ENCODE measurements at regions not wholly inside any gene's neighbourhood (a gene's known extent, or its start where the extent isn't known, plus 50 kb on each side); places are given as distances from the start of the nearest gene placed in this dataset.

DNA sequence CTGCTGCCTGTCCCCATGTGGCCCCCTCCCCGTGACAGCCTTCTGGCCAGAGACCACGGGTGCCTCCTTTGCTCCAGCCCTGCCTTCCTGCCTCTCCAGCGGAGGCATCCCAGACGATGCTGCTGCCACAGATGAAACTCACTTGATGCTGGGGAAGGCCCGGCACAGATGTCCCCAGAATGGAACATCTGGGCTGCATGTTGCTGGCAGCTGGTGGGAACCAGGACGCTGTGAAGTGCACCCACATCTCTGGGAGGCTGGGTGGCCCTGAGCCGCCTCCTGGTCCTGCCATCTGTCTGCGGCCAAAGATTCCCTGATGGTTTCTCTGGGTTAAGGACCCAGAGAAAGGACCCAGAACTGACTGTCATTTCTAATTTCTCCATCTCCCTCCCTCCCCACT lies 51.9 kb upstream of the PTPRS start:
- DNase-seq = no peak

DNA sequence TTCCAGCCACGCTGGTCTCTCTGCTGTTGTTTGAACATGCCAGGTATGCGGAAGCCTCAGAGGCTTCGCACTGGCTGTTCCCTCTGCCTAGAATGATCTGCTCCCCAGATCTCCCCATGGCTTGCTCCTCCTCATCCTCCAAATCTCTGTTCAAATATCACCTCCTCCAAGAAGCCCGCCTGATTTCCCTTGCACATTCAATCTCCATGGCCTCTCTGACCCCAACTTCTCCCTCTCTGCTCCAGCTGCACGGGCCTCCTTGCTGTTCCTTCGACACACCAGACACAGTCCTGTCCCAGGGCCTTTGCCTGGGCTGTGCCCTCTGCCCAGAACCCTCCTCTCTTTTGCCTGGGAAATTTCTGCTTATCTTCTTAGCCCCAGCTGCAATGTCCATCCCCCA lies 52.5 kb upstream of the PTPRS start:
- DNase-seq = no peak

DNA sequence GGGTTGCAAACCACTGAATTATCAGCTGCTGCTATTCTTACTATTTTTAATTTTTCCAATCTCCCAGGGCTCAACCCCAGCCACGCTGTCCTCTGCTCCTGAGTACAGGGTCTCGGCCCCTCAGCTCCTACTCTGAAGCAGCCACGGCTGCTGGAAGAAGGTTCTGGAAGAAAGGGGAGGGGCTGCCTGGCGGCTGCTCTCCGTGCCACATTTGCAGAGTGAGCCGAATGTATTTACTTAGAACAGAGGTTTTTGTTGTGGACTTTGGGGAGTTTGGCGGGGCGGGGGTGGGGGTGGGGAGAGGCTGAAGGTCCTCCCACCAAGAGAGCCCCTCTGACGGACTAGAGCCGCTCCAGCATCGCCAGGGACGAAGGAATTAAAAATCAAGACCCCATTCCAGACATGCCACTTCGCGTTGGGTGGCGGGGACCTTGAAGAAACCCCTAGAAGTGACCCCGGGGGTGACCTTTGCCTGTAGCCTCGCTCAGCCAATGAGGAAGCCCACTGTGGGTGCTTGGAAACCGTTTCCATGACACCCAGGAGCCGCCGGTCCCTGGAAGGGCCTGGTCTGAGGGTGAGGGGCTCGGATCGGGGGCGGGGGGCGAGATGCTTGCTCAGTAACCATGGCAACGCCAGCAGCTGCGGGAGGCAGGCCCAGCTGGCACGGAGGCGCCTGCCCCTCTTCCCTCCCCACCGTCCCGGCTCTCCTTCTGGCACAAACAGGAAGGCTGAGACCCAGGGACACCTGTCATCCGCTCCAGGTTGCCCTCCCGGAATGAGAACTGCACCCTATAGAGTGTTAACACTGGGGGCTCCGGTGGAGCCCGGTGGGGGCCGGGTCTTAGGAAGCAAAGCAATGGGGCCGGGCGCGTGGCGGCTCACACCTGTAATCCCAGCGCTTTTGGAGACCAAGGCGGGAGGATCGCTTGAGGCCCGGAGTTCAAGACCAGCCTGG lies 54.2 kb upstream of the PTPRS start:
- DNase-seq = no peak

DNA sequence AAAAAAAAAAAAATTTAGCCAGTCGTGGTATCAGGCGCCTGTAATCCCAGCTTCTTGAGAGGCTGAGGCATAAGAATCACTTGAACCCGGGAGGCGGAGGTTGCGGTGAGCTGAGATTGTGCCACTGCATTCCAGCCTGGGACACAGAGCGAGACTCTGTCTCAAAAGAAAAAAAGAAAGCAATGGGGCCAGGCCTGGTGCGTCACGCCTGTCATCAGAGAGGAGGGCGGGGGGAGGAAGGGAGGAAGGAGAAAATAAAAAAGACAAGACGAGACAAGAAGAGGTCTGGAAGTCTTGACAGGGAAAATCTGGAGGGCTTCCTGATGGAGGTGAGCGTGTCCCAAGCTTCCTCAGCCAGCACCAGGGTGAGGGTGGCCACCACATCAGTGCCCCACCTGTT lies 54.9 kb upstream of the PTPRS start:
- no peak for DNase-seq

DNA sequence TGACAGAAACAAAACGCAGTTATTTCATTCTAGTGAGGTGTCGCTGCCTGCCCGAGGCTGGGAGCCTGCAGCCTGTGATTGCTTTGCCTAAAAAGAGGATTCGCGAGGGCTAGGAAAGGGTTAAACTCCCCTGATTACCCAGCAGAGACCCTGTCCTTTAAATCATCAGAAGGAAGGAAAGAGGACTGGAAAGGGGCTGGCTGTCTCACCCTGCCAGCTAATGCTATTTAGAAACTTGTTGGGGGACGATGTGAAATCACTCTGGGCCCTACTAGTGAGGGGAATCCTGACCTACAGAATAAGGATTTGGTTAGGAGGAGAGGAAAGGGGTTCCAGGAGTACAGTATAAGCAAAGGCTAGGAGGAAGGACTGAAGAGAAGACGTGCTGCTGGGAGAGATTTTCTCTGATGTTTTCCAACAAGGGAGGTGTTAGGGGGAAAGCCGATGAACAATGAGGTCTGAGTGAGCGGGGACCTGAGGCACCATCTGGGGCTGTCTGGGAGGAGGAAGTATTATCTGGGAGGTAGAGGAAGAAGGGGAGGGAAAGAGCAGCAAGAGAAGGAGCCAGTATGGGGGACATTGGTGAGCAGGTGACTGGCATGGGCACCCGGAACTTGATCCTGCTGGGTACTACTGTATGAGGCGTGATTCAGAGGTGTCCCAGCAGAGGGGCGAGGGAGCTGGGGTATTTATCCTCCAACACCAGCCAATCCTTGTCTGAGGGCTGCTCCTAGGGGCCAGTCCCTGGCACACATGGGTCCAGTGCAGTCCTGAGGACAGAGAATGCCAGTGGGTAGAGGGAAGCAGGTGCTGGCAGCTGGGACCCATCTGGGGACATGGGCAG lies 55.7 kb upstream of the PTPRS start:
- DNase-seq = no peak

DNA sequence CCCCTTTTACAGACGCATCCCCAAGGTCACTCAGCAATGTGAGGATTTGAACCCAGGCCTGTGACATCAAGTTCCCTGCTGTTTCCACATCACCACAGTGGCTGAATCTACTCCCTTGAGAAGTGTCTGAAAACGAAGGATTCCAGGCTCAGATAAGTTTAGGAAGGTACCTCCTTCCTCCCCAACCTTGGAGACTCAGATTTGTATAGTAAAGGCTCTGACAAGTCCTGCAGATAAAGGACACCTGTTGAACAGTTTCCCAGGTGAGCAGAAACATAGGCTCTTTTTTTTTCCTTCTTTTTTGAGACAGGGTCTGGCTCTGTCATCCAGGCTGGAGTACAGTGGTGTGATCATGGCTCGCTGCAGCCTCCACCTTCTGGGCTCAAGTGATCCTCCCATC lies 56.4 kb upstream of the PTPRS start:
- no peak for DNase-seq

DNA sequence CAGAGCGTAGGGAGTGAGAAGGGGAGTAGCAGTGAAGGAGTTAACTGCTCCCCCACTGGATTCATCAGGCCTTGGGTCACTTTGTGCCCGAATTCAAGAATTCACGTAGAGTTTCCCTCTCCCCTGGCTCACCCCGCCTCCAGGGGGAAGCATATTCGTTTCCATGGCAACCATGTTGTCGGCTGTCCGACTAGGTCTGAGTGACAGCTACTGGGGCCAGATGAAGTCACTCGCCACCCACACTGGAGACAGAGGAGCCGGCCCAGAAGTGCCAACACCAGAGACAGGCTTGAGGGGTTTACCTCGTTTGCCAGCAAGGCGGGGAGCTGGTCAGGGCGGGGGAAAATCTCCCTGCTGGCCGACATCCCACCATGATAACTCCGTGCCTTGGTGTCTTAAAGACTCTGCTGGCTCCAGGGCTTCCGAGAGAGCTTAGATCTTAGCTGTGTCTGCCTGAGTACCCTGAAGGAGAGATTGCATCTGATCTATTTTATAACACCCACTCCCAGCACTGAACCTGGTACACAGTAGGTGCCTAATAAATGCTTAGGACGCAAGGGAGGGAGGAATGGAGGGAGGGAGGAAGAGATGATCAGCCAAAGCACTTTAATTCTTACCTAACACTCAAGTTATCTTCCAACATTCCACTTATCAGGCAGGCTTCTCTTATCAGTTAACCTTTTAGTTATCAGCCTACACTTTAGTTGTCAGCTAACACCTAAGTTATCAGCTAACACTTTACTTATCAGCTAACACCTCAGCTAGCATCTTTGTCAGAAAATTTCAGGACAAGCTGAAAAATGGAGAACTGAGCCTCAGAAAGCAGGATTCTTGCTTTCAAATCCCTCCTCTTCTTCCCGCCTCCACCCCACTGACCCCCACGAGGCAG lies 57.2 kb upstream of the ZNRF4 start:
- no peak for DNase-seq

DNA sequence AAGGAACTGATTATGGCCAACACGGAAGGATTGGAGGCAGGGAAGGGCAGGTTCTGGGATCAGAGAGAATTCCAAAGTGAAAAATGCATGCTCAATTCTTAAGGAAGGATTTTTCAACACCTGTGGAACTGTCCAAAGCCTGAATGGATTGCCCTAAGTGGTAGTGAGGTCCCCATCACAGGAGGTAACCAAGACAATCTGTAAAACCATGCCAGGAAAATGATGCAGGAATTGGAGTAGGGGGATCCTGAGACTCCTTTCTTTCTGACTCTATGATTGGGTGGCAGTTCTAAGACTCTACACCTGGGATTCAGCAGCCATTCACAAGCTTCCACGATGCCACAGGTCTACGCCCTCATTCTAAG lies 56.5 kb upstream of the ZNRF4 start:
- DNase-seq = no peak

DNA sequence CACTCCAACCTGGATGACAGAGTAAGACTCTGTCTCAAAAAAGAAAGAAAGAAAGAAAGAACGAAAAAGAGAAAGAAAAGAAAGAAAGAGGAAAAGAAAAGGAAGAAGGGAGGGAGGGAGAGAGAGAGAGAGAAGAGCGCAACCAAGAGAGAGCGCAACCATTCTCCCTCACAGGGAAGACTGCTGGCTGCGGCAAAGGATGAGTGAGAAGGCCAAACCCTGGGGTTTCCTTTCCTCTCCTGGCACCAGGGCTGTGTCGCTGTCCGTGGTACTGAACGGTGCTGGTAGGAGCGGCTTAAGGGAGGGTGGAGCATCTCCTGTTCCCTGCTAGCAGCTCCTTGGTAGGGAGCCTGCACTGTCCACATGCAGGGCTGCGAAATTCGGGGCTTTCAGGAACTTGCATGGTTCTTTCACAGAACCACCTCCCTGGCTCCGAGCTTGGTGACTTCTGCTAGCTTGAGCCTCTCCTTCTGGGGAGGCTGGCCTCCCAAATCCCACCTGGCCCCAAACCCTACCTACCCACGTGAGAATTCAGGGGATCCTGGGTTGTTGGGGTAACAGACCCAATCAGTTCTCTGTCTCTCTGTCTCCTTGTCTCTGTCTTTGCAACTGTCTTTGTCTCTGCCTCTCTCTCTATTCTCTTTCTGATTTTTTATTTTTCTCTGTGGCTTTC lies 51.1 kb upstream of the ZNRF4 start:
- peak; percentile 95 for DNase-seq
